Stimulated activated CD4-positive, alpha-beta T cell treated with anti-CD3 and anti-CD28 coated beads, Interleukin-15, amount 100 ng/mL, for 48 hours (primary cell): ENCODE measurements at regions not wholly inside any gene's neighbourhood (a gene's known extent, or its start where the extent isn't known, plus 50 kb on each side); places are given as distances from the start of the nearest gene placed in this dataset.
"Not testable (repeated sequence)": the region's sequence is repeated elsewhere in the genome, so short reads cannot be mapped to it uniquely, and the experiment has no call there.

ENCODE experiments used
- DNase-seq, 2 donors: peaks; one replicate each; pipeline ENCODE4 v3.0.0-alpha.2; 2020; ENCODE audit warnings: low read depth in 2 of 2

GRCh38 chr6:139520321-139520768 is 145.9 kb upstream of the CITED2 start:
- DNase-seq, result no peak

GRCh38 chr6:139519571-139520031 is 145.2 kb upstream of the CITED2 start:
- no peak for DNase-seq

- DNase-seq, result no peak
Observed at GRCh38 chr6:139519097-139519496, 144.6 kb upstream of the CITED2 start.

GRCh38 chr6:139518556-139519091 is 144.2 kb upstream of the CITED2 start:
- DNase-seq, result no peak

- DNase-seq, result not testable (repeated sequence)
Observed at GRCh38 chr6:139517998-139518555, 143.6 kb upstream of the CITED2 start.

- no peak for DNase-seq
Observed at GRCh38 chr6:139515511-139515910, 141.1 kb upstream of the CITED2 start.

GRCh38 chr6:139514819-139515218 is 140.4 kb upstream of the CITED2 start:
- DNase-seq, result no peak

- no peak for DNase-seq
Observed at GRCh38 chr6:139510040-139510790, 135.8 kb upstream of the CITED2 start.

- DNase-seq, result no peak
Observed at GRCh38 chr6:139509167-139509566, 134.7 kb upstream of the CITED2 start.

- no peak for DNase-seq
Observed at GRCh38 chr6:139508576-139508975, 134.1 kb upstream of the CITED2 start.

GRCh38 chr6:139508023-139508422 is 133.6 kb upstream of the CITED2 start:
- DNase-seq, result no peak

- DNase-seq, result no peak
Observed at GRCh38 chr6:139500977-139501376, 126.5 kb upstream of the CITED2 start.

- DNase-seq, result no peak
Observed at GRCh38 chr6:139498715-139499114, 124.3 kb upstream of the CITED2 start.

GRCh38 chr6:139497345-139497961 is 123.0 kb upstream of the CITED2 start:
- DNase-seq, result no peak

GRCh38 chr6:139496654-139497344 is 122.4 kb upstream of the CITED2 start:
- no peak for DNase-seq

GRCh38 chr6:139494376-139494990 is 120.0 kb upstream of the CITED2 start:
- DNase-seq, result no peak

GRCh38 chr6:139490482-139490881 is 116.0 kb upstream of the CITED2 start:
- no peak for DNase-seq

GRCh38 chr6:139486476-139486799 is 112.0 kb upstream of the CITED2 start:
- DNase-seq, result no peak

- DNase-seq, result no peak
Observed at GRCh38 chr6:139485742-139486475, 111.5 kb upstream of the CITED2 start.

GRCh38 chr6:139485185-139485584 is 110.7 kb upstream of the CITED2 start:
- DNase-seq, result no peak

- DNase-seq, result no peak
Observed at GRCh38 chr6:139483079-139483478, 108.6 kb upstream of the CITED2 start.
